HG03520 (cell line): ENCODE measurements at regions not wholly inside any gene's neighbourhood (a gene's known extent, or its start where the extent isn't known, plus 50 kb on each side); places are given as distances from the start of the nearest gene placed in this dataset.

Source experiments
- ATAC-seq: cut with Tn5 transposase; IDR thresholded peaks from one replicate; pipeline ENCODE4 v1.9.1; 2021; ENCODE audit warnings: mild to moderate bottlenecking, moderate library complexity; ENCODE audit not compliant: unreplicated experiment

GRCh38 chr2:128820452-128820851 lies 501.8 kb upstream of the HS6ST1 start:
- no peak for ATAC-seq

DNA sequence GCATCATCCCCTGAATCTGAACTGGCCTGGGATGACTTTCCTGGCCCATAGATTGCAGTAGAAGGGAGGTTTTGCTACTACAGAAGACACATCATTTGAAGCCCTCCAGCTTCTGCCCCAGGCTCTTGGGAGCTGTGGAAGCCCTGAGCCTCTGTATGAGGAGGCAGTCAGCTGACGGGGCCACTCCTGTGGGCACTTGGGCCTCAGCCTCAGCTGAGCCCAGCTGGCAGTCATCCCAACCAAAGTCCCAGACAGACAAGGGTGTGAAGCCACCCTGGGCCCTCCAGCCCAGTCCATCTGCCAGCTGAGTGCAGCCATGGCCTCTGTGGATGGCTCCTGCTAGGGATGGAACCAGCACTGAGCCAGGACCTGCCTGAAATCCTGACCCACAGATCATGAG lies 502.3 kb upstream of the HS6ST1 start:
- ATAC-seq, result no peak

DNA sequence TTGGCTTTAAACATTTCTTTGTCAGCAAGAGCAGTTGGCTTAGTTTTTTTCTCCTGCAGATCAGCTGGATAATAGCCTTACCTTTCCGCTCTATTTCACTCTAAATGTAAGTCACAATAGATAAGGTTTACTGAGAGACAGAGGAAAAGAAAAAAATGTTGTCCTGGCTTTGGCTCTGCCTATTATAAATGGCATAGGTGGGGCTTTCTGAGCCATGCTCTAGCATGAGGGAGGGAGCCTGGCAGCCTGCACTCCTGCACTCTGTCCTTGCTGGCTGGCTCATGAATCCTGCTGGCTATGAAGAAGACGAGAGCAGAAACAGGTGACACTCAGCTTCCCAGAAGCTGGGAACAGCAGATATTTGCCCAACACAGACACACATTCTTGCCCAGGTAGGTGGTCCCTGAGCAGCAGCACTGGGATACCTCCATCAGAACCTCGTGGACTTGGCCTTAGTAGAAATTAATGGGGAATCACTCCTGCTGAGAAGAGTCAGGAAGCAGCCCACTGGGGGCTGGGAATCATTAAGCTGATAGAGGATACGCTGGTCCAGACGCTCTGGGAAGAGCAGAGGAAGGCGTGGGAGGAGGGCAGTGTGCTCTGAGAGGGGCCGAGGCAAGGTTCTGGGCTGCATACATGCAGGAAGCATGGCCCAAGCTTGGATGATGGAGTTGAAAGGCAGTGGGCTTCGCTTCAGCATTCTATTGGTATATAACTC lies 514.4 kb upstream of the HS6ST1 start:
- no peak for ATAC-seq

GRCh38 chr2:128833664-128834027 lies 515.0 kb upstream of the HS6ST1 start:
- no peak for ATAC-seq

GRCh38 chr2:128834207-128834879 lies 515.7 kb upstream of the HS6ST1 start:
- no peak for ATAC-seq

- ATAC-seq, result no peak
These were observed 516.2 kb upstream of the HS6ST1 start for GRCh38 chr2:128834880-128835252.

DNA sequence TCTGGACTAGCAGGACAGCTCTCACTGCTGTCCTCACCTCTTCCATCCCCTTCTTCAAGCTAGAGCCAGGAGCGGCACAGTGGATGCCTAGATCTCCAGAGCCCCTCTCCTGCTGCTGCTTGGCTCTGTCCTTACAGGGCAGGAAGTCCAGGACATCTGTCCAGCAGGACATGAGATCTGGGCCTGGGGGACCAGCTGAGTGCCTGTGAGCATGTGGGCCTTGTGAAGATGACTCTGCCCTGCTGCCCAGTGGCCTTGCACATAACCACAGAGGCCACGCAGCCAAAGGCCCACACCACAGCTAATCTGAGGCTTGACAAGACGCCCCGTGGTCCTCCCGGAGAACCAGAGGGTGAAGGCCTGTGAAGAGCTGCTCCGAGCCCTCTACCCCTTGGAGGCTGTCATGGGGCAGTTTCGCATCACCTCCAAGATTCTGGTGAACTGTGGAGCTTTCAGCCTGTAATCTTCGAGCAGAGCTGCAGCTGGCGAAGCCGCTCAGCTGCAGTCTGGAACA lies 516.7 kb upstream of the HS6ST1 start:
- ATAC-seq, result no peak

DNA sequence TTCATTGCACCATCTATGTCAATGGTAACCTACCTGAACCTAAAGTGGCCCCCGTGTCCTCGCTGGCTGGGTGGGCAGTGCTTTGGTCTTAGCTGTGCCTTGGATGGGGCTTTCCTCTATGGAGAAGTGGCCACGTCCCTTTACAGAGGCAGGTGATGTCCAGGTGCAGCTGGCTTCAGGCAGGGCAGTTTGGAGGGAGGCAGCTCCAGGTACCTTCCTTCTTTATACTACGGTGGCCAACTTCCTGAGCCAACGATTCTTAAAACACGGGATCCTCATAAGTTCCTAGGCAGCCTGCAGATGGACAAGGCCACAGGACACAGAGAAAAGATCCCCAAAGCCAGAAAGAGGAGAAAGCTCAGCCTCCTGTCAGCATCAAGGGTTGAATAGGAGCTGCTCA lies 517.3 kb upstream of the HS6ST1 start:
- ATAC-seq, result no peak

DNA sequence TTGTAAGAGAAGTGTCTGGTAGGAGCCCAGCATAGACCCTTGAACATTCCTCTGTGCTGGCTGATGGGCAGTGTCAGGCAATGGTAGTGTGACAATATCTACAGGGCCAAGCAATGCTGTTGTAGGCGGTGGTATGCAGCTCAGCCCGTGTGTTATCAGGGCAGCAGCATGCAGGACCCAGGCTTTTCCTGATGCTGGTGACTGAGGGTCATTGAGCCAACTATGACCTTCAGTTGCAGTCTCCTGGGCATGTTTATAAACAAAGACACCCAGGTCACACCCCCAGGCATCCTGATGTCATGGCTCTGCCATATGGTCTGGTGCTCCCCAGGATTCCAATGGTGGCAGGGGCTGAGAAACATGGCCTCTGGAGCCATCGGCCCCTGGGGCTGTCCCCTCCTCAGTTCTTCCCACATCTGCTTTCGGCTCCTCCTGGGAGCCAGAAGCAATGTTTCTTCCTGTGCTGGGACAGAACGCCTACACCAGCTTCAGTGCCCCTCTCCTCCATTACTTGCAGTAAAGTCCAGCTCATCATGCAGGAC lies 518.0 kb upstream of the HS6ST1 start:
- no peak for ATAC-seq

DNA sequence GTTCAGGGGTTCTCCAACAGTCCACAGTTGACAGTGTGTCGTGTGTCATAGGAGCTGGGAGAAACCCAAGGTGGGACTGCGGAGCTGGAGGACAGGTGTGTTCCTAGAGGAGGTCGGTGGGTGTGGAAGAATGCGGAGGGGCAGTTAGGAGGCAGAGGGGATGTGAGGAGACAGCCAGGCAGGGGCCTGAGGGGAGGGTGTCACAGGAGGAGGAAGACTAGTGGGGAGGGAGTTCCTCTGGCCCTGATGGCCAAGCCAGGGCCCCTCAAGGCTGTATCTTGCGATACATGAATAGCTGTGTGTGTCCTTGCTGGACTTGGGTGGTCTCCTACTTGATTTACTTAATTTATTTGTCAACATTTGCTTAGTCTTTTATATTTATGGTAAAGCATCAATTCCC lies 519.6 kb upstream of the HS6ST1 start:
- no peak for ATAC-seq

DNA sequence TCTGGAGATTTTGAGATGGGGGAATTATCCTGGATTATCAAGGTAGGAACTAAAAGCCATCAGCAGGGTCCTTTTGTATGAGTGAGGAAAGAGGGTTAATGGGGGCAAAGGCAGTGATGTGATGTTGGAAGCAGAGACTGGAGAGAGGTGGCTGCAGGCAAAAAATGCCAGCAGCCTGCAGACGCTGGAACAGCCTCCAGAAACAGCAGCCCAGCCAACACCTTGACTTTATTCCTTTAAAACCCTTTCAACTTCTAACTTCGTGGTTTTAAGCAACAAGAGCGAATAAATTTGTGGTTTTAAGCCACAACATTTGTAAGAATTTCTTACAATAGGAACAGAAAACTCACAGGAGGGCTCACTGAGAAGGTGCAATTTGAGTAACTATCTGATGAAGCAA lies 523.1 kb upstream of the HS6ST1 start:
- ATAC-seq, result no peak

GRCh38 chr2:128867311-128867710 lies 548.6 kb upstream of the HS6ST1 start:
- ATAC-seq, result no peak

GRCh38 chr2:128867936-128868636 lies 549.4 kb upstream of the HS6ST1 start:
- no peak for ATAC-seq

GRCh38 chr2:128868686-128869551 lies 550.3 kb upstream of the HS6ST1 start:
- no peak for ATAC-seq

DNA sequence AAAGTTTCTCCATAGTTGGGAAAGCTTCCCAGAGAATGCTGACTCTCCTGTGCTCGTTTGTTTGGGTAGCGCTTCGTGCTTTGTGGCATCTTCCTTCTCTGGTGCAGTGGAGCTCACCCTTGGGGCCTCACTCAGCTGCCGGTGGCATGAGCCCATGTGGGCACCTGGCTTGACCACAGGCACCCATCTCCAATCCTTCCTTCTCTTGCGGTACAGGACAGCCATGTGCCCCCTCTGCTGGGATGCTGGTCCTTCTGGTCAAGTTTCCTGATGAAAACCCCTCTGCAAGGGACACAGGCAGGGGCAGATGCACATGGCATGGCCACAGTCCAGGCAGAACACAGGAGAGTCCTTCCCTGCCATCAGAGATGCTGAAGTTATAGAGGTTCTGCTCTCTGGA lies 555.9 kb upstream of the HS6ST1 start:
- no peak for ATAC-seq

GRCh38 chr2:128876986-128877983 lies 558.6 kb upstream of the HS6ST1 start:
- no peak for ATAC-seq

GRCh38 chr2:128879161-128879560 lies 560.5 kb upstream of the HS6ST1 start:
- no peak for ATAC-seq

DNA sequence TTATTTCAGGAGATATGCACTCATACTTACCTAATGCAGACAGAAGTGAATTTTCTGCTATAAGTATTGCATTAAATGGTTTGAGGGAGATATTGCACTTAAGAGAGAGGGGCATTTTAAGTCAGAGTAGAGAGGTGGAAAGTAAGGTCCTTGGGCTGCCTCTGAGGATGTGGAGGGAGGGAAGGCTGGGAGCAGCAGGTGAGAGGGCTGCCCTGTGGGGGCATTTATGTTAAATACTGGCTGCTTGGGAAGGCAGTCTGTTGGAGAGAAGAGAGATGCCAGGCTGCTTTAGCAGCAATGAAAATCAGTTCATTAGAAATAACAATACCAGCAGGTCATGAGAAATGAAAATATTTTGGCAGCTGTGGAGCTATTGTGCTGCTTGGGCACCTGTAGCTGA lies 576.2 kb upstream of the HS6ST1 start:
- ATAC-seq, result no peak

DNA sequence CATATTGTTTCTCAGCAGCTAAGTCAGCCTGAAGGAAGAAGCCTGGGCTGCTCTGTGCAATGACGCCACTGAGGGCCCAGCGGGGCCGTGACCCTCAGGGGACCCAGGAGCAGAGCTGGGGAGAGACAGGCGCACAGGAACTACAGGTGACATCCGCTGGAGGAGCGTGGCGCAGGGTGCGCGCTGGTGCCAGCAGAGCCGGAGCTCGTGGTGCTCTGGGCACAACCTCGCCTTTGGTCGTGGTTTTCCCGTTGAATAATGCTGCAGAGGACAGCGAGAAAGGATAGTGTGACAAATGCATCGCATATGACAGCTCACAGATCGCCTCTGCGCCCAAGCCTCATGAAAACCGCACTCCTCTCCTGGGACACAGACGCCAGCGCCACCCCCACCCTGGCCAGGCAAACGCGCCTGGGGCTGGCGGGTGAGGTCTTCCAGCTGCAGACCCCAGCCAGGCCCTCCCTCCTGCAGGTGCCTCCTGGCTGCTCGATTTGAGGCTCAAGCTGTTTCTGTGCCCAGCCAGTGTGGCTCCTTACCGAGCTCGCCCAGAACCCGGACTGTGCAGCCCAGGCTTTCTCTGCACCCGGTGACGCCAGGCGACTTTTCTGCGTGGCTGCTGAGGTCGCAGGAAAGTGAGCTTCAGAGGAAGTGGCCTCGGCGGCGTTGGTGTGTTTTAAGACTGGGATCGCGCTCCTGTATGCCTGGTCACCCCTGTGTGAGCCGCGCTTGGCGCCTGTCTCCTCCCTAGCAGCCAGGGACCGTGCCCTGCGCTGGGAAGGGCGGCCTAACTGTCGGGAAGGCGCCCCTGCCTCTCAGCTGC lies 583.1 kb upstream of the HS6ST1 start:
- ATAC-seq, result no peak
